Transverse colon (tissue), 4 donors: ENCODE measurements at regions not wholly inside any gene's neighbourhood (a gene's known extent, or its start where the extent isn't known, plus 50 kb on each side); places are given as distances from the start of the nearest gene placed in this dataset.

Experiments
- POLR2AphosphoS5 ChIP-seq, 3 donors: sonication (generic); formaldehyde crosslinking; IDR thresholded peaks; one replicate each; pipeline ENCODE4 v1.6.1; 2016; ENCODE audit warnings: antibody characterized with exemption in 3 of 3
- TF ChIP-seq, protein P1 (sequence below), 5 experiments: fragments of 200-600 bp in 3 of 5; fragments of 450-650 bp in 2 of 5; sonication (generic) in 3 of 5; IDR thresholded peaks; 1 replicate in 2 of 5; 2 replicates in 3 of 5; pipeline ENCODE4 v1.5.1; 2016 to 2017; ENCODE audit warnings: antibody characterized with exemption in 5 of 5, inconsistent platforms in 3 of 5, mild to moderate bottlenecking in 2 of 5, moderate library complexity in 1 of 5

DNA sequence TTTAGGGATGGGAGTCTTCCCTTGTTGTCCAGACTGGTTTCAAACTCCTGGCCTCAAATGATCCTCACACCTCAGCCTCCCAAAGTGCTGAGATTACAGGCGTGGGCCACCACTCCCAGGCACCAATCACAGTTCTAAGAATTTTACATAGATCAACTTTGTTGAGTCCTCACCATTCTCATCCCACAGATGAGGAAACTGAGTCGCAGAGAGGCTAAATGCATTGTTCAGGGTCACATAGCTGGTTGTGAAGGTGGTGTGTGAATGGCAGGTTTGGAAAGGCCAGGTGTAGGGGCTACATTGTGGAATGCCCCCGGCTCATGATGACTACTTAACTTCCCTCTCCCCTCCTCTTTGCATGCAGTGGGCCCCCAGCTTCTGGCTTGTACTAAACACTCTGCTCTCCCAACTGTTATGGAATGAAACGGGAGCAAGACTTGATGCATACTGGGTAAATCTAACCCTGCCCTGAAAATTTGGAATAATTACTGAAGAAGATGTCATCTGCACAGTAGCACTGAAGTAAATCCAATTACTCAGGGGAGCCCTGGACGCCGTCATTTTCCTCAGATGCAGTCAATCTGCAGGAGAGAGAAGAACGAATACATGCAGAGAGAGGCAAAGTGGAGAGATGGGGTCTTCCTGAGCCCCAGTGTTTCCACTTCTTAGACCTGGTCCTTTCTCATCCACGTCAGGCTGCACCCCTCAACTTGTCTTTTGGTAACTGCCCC is 102.3 kb upstream of the ZNF217 start:
- TF ChIP-seq, protein P1, sequence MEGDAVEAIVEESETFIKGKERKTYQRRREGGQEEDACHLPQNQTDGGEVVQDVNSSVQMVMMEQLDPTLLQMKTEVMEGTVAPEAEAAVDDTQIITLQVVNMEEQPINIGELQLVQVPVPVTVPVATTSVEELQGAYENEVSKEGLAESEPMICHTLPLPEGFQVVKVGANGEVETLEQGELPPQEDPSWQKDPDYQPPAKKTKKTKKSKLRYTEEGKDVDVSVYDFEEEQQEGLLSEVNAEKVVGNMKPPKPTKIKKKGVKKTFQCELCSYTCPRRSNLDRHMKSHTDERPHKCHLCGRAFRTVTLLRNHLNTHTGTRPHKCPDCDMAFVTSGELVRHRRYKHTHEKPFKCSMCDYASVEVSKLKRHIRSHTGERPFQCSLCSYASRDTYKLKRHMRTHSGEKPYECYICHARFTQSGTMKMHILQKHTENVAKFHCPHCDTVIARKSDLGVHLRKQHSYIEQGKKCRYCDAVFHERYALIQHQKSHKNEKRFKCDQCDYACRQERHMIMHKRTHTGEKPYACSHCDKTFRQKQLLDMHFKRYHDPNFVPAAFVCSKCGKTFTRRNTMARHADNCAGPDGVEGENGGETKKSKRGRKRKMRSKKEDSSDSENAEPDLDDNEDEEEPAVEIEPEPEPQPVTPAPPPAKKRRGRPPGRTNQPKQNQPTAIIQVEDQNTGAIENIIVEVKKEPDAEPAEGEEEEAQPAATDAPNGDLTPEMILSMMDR (IDR thresholded peaks at IDR 0.05) = no peak
- TF ChIP-seq POLR2AphosphoS5 (IDR thresholded peaks at IDR 0.05) = no peak
